Stimulated activated CD4-positive, alpha-beta T cell treated with anti-CD3 and anti-CD28 coated beads, Interleukin-1b, Interleukin-23, amount 100 ng/mL, for 48 hours (primary cell): ENCODE measurements at regions not wholly inside any gene's neighbourhood (a gene's known extent, or its start where the extent isn't known, plus 50 kb on each side); places are given as distances from the start of the nearest gene placed in this dataset.

Source experiments
- DNase-seq: peaks from one replicate; pipeline ENCODE4 v3.0.0-alpha.2; 2020

GRCh38 chr13:107854880-107855279 is 360.5 kb downstream of the LIG4 start:
- DNase-seq: no peak

GRCh38 chr13:107852072-107852471 is 363.3 kb downstream of the LIG4 start:
- DNase-seq: no peak

GRCh38 chr13:107851670-107852069 is 363.7 kb downstream of the LIG4 start:
- no peak for DNase-seq

DNA sequence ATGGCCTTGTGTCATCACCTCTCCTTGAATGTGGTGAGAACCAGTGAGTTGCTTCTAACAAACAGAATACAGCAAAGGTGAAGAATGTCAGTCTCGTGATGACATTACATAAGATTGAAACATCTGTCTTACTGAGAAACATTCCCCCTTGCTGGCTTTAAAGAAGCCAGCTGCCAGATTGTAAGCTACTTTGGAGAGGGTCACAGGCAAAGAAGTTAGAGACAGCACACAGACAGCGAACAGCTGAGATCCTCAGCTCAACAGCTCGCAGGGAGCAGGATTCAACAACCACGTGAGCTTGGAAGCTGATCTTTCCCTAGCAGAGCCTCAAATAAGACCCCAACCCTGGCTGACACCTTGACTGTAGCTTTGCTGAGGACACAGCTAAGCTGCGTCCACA is 367.9 kb downstream of the LIG4 start:
- no peak for DNase-seq

GRCh38 chr13:107846642-107847041 is 368.7 kb downstream of the LIG4 start:
- no peak for DNase-seq

DNA sequence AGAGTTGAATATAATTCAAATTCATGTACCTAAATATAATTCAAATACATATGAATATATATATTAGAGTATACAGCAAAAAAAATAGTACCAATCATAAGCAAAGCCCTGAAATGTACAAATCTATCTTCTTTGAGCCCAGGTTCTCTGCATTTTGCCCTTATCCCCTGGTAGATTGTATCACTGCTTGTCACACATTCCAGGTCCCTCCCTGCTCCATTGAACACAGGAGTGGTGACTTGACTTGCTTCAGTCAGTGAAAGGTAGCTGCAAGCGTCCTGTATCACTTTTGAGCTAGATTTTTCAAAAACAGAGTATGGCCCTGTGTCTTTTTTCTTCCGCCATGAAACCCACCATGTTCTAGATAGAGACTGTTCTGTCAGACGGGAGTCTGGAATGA is 369.4 kb downstream of the LIG4 start:
- DNase-seq: no peak

DNA sequence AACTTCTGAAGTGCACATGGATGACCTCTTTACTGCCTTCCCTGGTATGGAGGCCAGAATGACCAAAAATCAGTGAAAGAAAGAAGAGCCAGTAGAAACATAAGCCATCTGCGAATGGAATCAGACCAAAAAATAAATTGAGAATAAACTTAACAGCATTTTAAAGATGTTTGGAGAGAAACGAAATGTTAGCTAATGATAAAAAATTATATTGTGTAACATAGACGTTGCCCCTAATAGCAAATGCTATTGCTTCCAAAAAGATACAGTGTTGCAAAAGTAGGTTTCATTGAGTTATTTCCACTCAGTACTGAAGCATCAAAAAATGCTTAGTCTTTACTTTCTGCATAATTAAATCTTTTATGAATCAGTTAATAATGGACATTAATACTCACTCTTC is 371.7 kb downstream of the LIG4 start:
- no peak for DNase-seq

GRCh38 chr13:107843281-107843680 is 372.1 kb downstream of the LIG4 start:
- no peak for DNase-seq

GRCh38 chr13:107842562-107843180 is 372.7 kb downstream of the LIG4 start:
- DNase-seq: no peak

DNA sequence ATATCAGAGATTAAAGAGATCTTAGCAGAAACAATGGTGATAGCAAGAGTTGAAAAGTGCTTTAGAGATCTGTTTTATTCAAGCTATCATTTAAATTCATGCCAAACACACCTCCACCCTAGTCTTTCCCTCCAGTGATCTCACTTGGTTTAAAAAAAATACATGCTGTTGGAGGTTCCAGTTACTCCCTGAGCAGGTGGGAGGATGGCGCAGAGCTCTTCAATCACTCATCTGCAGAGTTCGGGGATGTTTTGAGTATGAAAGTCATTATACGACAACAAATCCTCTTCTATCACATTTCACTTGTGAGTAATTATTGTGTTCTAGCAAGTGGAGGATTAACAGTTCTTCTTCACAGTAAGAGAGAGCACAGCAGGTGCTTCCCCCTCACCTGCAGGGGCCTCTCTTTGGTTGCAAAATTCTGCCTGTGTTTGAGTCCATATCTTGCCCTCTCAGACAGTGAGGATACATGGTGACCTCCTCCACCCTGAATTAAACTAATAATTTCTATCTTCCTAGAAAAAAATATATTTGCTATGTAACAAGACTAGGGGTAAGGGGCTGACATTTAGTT is 376.7 kb downstream of the LIG4 start:
- DNase-seq: no peak

GRCh38 chr13:107836685-107837084 is 378.7 kb downstream of the LIG4 start:
- DNase-seq: no peak

- no peak for DNase-seq
Measured at GRCh38 chr13:107835339-107836018, 379.9 kb downstream of the LIG4 start.

DNA sequence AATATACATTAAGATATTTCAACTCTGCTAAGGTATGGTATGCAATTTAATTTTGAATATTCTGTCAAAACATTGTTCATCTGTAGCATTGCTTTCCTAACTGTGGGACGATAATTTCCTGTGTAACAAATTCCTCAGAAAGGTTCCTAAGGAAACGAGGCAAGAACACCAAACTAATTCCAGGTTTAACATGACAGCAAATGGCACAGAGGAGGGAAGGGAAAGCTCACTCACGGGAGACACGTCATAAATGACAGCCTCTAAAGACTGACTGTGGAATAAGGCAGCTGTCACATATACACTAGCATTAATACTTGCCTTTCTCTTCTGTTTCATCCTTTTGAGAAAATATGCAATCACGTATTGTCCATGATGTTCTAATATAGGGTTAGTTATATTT is 380.6 kb downstream of the LIG4 start:
- DNase-seq: no peak

- DNase-seq: no peak
Measured at GRCh38 chr13:107834281-107834680, 381.1 kb downstream of the LIG4 start.

- DNase-seq: no peak
Measured at GRCh38 chr13:107832500-107833100, 382.7 kb downstream of the LIG4 start.

DNA sequence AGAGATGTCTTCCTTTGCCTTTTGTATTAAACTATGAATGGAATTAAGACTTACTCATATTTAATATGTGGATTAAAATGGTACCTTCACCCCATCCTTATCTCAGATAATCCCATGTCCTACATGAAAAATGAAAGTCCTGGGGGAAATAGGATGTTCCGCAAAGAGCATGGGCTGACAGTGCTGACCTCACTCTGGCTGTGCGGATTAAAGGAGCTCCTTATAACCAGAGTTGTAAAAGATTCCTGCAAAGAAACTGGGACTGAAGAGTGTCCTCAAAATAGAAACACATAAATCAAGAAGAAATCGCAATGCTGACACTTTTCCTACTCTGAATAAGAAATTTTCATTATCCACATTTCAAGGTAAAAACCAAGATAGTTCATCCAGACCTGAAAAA is 384.5 kb downstream of the LIG4 start:
- DNase-seq: no peak

- no peak for DNase-seq
Measured at GRCh38 chr13:107827840-107828549, 387.3 kb downstream of the LIG4 start.

GRCh38 chr13:107824635-107825034 is 390.7 kb downstream of the LIG4 start:
- DNase-seq: no peak

GRCh38 chr13:107822006-107822405 is 393.3 kb downstream of the LIG4 start:
- no peak for DNase-seq

- DNase-seq: no peak
Measured at GRCh38 chr13:107821492-107821891, 393.8 kb downstream of the LIG4 start.

DNA sequence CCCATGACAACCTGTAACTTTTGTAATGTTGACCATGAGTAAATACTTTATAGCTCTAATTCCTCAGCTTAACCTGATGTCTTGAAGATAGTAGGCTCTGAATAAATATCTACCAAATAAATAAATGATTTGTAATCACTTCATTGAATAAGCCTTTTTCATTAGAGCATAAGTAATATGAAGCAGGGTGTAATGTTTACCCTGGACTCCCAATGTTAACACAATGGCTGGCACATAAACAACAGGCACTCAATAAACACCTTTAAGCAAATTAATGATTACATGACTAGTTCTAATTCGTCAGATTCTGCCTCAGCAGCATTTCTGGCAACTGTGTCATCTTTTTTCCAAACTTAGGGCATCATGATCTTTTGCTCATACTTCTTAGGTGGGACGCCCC is 396.3 kb downstream of the LIG4 start:
- DNase-seq: no peak

DNA sequence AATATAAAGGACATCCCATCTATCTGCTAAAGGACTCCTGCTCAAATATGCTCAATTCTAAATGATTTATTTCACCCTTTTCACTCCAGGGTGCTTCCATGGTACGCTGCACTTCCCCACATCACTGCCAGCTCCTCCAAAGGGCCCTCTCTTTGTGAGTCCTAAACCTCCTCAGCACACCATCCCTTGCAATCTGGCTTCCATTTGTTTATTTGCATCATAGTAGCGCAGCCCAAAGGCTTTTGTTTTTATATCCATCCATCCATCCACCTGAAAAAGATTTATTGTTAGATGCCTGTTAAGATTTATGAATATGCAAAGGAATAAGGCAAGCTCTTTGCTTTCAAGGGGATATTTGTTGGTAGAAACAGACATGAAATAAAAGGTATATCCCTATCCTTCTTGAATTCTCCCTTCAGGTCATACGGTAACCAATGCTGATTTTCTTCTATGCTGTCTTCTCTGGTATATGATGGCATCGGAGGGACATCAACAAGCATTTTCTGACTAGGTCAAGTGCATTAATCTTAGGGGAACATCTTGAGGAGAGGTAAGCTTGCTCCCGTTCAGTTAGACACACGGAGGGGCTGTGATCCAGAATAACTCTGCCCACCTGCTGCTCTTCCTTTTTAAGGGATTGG is 397.6 kb downstream of the LIG4 start:
- DNase-seq: no peak

DNA sequence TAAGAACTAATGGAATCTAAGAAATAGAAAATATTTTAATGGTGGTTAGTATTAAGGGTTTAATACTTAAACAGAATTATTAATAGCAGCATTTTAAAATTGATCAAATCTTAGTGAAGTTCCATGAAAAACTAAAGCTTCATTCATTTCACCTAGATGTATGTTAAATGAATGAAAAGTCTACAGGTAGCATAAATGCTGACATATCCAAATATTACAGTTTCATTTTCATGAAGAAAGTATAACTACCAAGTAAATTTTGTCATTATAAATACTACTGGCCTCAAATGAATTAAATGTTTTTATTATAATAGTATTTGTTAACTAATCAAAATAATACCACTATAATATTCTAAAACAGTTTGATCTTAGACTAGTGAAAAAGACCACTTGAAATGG is 403.3 kb downstream of the LIG4 start:
- DNase-seq: no peak
